Endodermal cell (in vitro differentiated cells): ENCODE measurements at regions not wholly inside any gene's neighbourhood (a gene's known extent, or its start where the extent isn't known, plus 50 kb on each side); places are given as distances from the start of the nearest gene placed in this dataset.

Source experiments
- DNase-seq: peaks from one replicate; pipeline ENCODE4 v3.0.0-alpha.2; 2017
- H3K27ac ChIP-seq: 2 replicates; pipeline ENCODE4 v1.5.1; 2013; ENCODE audit warnings: mild to moderate bottlenecking, low read depth, low read length, moderate library complexity
- H3K27me3 ChIP-seq: 2 replicates; pipeline ENCODE4 v1.6.1; 2013; ENCODE audit warnings: mild to moderate bottlenecking, low read length, moderate library complexity; ENCODE audit not compliant: insufficient read depth, control insufficient read depth, poor library complexity, severe bottlenecking
- H3K36me3 ChIP-seq: 2 replicates; pipeline ENCODE4 v1.7.0; 2013; ENCODE audit warnings: mild to moderate bottlenecking, low read length, moderate library complexity; ENCODE audit not compliant: control insufficient read depth, insufficient read depth
- H3K4me1 ChIP-seq: one replicate; pipeline ENCODE4 v1.7.0; 2013; ENCODE audit warnings: low read length; ENCODE audit not compliant: control insufficient read depth, insufficient read depth
- H3K4me3 ChIP-seq: 2 replicates; pipeline ENCODE4 v1.5.1; 2013; ENCODE audit warnings: mild to moderate bottlenecking, low read length, moderate library complexity
- H3K9ac ChIP-seq: 2 replicates; pipeline ENCODE4 v1.6.1; 2013; ENCODE audit warnings: mild to moderate bottlenecking, low read length, moderate library complexity; ENCODE audit not compliant: poor library complexity, severe bottlenecking; ENCODE audit errors: extremely low read depth
- H3K9me3 ChIP-seq: 2 replicates; pipeline ENCODE4 v1.6.1; 2013; ENCODE audit warnings: mild to moderate bottlenecking, low read length, moderate library complexity; ENCODE audit not compliant: control insufficient read depth
- H3K27ac Mint-ChIP-seq: 2 replicates; pipeline ENCODE4 v1.8.0; 2020; ENCODE audit warnings: mixed read lengths
- H3K27me3 Mint-ChIP-seq: 2 replicates; pipeline ENCODE4 v1.8.0; 2021; ENCODE audit warnings: mild to moderate bottlenecking, mixed read lengths; ENCODE audit not compliant: insufficient read depth
- H3K36me3 Mint-ChIP-seq: 2 replicates; pipeline ENCODE4 v1.8.0; 2020; ENCODE audit warnings: low read depth, mixed read lengths
- H3K4me1 Mint-ChIP-seq: 2 replicates; pipeline ENCODE4 v1.8.0; 2020; ENCODE audit warnings: mixed read lengths
- H3K4me3 Mint-ChIP-seq: 2 replicates; pipeline ENCODE4 v1.8.0; 2020; ENCODE audit warnings: mild to moderate bottlenecking, moderate library complexity, mixed read lengths
- H3K9me3 Mint-ChIP-seq: 2 replicates; pipeline ENCODE4 v1.8.0; 2020; ENCODE audit warnings: mild to moderate bottlenecking, mixed read lengths
- WGBS, 2 experiments: methylation state at CpG; one replicate each; pipeline versions ENCODE4 v1.1.5 to v1.1.7; 2013; ENCODE audit warnings: missing lambda C conversion rate in 2 of 2, mixed read lengths in 1 of 2; ENCODE audit not compliant: insufficient coverage in 1 of 2, insufficient read length in 1 of 2; 5-methylcytosine and 5-hydroxymethylcytosine counted together
- TF ChIP-seq, protein P1 (sequence below): fragments of 200-600 bp; sonication (generic); conservative IDR thresholded peaks from 2 replicates; pipeline ENCODE4 v1.5.0; 2021; ENCODE audit warnings: antibody characterized with exemption, mild to moderate bottlenecking

DNA sequence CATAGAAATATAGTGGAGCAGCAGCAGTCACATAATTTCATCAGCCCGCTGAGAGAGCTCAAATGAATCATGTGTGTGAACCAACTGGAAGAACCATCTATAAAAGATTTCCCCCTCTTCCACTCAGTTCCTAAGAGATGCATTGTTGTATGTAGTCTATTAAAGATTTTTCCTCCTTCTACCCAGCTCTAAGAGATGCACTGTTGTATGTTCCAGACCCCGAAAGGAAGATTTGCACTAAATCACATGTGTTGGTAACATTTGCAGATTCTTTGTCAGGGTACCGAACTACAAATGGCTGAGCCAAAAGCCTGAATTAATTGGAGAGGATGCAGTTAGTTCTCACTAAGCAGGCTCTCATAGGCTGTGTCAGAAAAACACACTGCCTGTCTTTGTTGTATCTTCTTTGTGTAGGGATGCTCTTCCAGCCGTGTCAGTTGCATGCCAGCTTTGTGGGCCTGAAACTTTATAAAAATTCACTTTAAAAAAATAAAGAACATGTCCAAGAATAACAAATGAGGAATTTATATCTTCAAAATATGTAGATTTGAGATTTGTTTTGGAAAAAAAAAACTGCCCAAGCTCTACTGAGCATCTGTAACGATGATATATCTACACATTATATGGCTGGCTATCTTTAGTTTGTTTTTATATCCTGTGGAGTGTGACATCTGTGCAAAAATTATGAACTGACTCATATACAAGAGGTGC, 223.1 kb downstream of the MZT1 start:
- Mint-ChIP-seq H3K9me3 (no peaks in the 10 kb centered on the region), H3K27ac (no peak overlapping the region), H3K36me3 (no peaks in the 10 kb centered on the region), H3K4me3 (no peak overlapping the region), H3K4me1 (peaks cover 5% of the 10 kb centered on the region), H3K27me3 (no peaks in the 10 kb centered on the region)
- no peak for DNase-seq
- WGBS, 2 experiments: 44 to 78% methylated on average over 1 to 2 of the region's 5 CpGs
- TF ChIP-seq, protein P1, sequence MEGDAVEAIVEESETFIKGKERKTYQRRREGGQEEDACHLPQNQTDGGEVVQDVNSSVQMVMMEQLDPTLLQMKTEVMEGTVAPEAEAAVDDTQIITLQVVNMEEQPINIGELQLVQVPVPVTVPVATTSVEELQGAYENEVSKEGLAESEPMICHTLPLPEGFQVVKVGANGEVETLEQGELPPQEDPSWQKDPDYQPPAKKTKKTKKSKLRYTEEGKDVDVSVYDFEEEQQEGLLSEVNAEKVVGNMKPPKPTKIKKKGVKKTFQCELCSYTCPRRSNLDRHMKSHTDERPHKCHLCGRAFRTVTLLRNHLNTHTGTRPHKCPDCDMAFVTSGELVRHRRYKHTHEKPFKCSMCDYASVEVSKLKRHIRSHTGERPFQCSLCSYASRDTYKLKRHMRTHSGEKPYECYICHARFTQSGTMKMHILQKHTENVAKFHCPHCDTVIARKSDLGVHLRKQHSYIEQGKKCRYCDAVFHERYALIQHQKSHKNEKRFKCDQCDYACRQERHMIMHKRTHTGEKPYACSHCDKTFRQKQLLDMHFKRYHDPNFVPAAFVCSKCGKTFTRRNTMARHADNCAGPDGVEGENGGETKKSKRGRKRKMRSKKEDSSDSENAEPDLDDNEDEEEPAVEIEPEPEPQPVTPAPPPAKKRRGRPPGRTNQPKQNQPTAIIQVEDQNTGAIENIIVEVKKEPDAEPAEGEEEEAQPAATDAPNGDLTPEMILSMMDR: no peak
- Histone ChIP-seq H3K36me3 (no peaks in the 10 kb centered on the region), H3K27me3 (no peaks in the 10 kb centered on the region), H3K4me1 (no peaks in the 10 kb centered on the region), H3K9ac (no peak overlapping the region), H3K4me3 (no peak overlapping the region), H3K27ac (peak overlapping the region; percentile 12), H3K9me3 (no peaks in the 10 kb centered on the region)

DNA sequence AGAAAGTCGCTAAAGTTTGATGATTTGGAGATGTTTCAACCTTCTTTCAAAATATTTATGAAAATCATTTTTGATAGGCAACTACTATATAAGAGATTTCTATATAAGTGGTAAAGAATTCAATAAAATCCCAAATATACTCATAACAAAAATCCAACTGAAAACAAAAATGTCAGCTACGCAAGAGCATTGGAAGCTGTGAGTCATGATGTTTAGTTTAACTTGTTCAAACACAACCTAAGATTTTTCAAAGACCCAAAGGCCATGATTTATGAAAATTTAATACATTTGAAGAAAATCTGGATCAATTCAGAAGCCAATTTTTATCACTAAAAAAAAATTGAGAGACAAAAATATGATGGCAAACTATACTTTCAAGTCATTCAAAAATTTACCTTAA, 226.6 kb downstream of the MZT1 start:
- no peaks in the 10 kb centered on the region for H3K9me3 Mint-ChIP-seq
- 71% methylated on average over 1 of the region's 2 CpGs; no CpG with 5 or more reads in 1 of the 2 experiments for WGBS, 2 experiments
- no peaks in the 10 kb centered on the region for H3K27me3 ChIP-seq
- H3K4me3 Mint-ChIP-seq: no peak overlapping the region
- TF ChIP-seq, protein P1: no peak
- H3K9ac ChIP-seq: no peak overlapping the region
- no peak overlapping the region for H3K27ac Mint-ChIP-seq
- H3K4me1 ChIP-seq: no peaks in the 10 kb centered on the region
- no peaks in the 10 kb centered on the region for H3K4me1 Mint-ChIP-seq
- no peak overlapping the region for H3K4me3 ChIP-seq
- no peaks in the 10 kb centered on the region for H3K27me3 Mint-ChIP-seq
- no peak overlapping the region for H3K27ac ChIP-seq
- no peaks in the 10 kb centered on the region for H3K36me3 Mint-ChIP-seq
- no peaks in the 10 kb centered on the region for H3K9me3 ChIP-seq
- no peaks in the 10 kb centered on the region for H3K36me3 ChIP-seq
- DNase-seq: no peak

DNA sequence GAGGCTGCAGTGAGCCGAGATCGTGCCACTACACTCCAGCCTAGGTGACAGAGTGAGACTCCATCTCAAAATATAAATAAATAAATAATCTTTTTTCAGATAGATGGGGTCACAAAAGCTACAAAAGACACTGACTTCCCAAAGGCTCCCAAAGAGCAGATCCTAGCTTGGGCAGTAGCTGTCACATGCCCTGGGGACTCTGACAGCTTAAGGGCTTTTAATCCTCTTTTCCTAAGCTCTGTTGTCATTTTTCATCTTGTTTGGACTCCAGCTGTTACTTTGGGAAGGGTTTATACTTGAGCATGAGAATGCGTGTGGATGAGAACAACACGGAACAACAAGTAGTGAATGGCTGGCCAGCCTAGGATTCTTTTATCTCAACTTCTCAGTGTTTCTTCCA, 231.7 kb downstream of the MZT1 start:
- H3K36me3 ChIP-seq: no peaks in the 10 kb centered on the region
- H3K9me3 Mint-ChIP-seq: no peaks in the 10 kb centered on the region
- H3K4me1 ChIP-seq: no peaks in the 10 kb centered on the region
- H3K27me3 Mint-ChIP-seq: no peaks in the 10 kb centered on the region
- H3K27ac ChIP-seq: no peak overlapping the region
- no peaks in the 10 kb centered on the region for H3K9me3 ChIP-seq
- TF ChIP-seq, protein P1: no peak
- no peaks in the 10 kb centered on the region for H3K4me1 Mint-ChIP-seq
- whole genome bisulfite sequencing, 2 experiments: 83 to 96% methylated on average over 2 to 4 of the region's 4 CpGs
- H3K27me3 ChIP-seq: no peaks in the 10 kb centered on the region
- H3K4me3 ChIP-seq: no peak overlapping the region
- H3K36me3 Mint-ChIP-seq: no peaks in the 10 kb centered on the region
- H3K9ac ChIP-seq: no peak overlapping the region
- no peak overlapping the region for H3K4me3 Mint-ChIP-seq
- no peak overlapping the region for H3K27ac Mint-ChIP-seq
- DNase-seq: no peak
